IPS-NIHi7 (cell line): ENCODE measurements at regions not wholly inside any gene's neighbourhood (a gene's known extent, or its start where the extent isn't known, plus 50 kb on each side); places are given as distances from the start of the nearest gene placed in this dataset.

Source experiments
- DNase-seq: peaks from one replicate; pipeline ENCODE4 v3.0.0; 2012; ENCODE audit warnings: mixed read lengths; ENCODE audit errors: extremely low spot score

GRCh38 chr5:73339051-73339575, 109.5 kb downstream of the FOXD1 start:
- no peak for DNase-seq

GRCh38 chr5:73338256-73339050, 110.1 kb downstream of the FOXD1 start:
- no peak for DNase-seq

- no peak for DNase-seq
These were observed 110.9 kb downstream of the FOXD1 start for GRCh38 chr5:73337586-73338255.

- DNase-seq: no peak
These were observed 112.2 kb downstream of the FOXD1 start for GRCh38 chr5:73336366-73336765.

- DNase-seq: no peak
These were observed 114.5 kb downstream of the FOXD1 start for GRCh38 chr5:73333944-73334703.

GRCh38 chr5:73330613-73331012, 118.0 kb downstream of the FOXD1 start:
- DNase-seq: no peak

- DNase-seq: no peak
These were observed 119.9 kb downstream of the FOXD1 start for GRCh38 chr5:73328640-73329039.

- DNase-seq: no peak
These were observed 120.6 kb downstream of the FOXD1 start for GRCh38 chr5:73327908-73328455.

GRCh38 chr5:73325546-73325945, 123.0 kb downstream of the FOXD1 start:
- DNase-seq: no peak

GRCh38 chr5:73323466-73323865, 125.1 kb downstream of the FOXD1 start:
- DNase-seq: no peak

GRCh38 chr5:73322437-73323076, 126.0 kb downstream of the FOXD1 start:
- no peak for DNase-seq

GRCh38 chr5:73321757-73322436, 126.7 kb downstream of the FOXD1 start:
- DNase-seq: no peak

GRCh38 chr5:73319036-73319435, 129.5 kb downstream of the FOXD1 start:
- no peak for DNase-seq

GRCh38 chr5:73318308-73318719, 130.3 kb downstream of the FOXD1 start:
- no peak for DNase-seq

GRCh38 chr5:73317523-73317922, 131.1 kb downstream of the FOXD1 start:
- no peak for DNase-seq

- no peak for DNase-seq
These were observed 134.0 kb downstream of the FOXD1 start for GRCh38 chr5:73314395-73315257.

GRCh38 chr5:73312872-73313510, 135.6 kb downstream of the FOXD1 start:
- no peak for DNase-seq

- DNase-seq: no peak
These were observed 136.3 kb downstream of the FOXD1 start for GRCh38 chr5:73312146-73312871.
